ENCODE measurements at regions not wholly inside any gene's neighbourhood (a gene's known extent, or its start where the extent isn't known, plus 50 kb on each side); places are given as distances from the start of the nearest gene placed in this dataset.

- TF ChIP-seq CTCF (IDR thresholded peaks at IDR 0.05), result no peak
- TF ChIP-seq POLR2A (IDR thresholded peaks at IDR 0.05), result no peak
These were observed 62.6 kb upstream of the PRSS23 start for GRCh38 chr11:86737737-86738136.
